ENCODE measurements at regions not wholly inside any gene's neighbourhood (a gene's known extent, or its start where the extent isn't known, plus 50 kb on each side); places are given as distances from the start of the nearest gene placed in this dataset.

GRCh38 chr4:77430847-77431246, 174.8 kb upstream of the CXCL13 start:
- H3K9me3 Mint-ChIP-seq: no peaks in the 10 kb centered on the region
- no peaks in the 10 kb centered on the region for H3K36me3 Mint-ChIP-seq (ENCODE audit: low read depth)
- CTCF ChIA-PET: interaction anchor here (1.0 to 4.4 kb wide), 5 partner anchors 11 to 170 kb away, joined by 3 to 17 read pairs (median 5); no protein-coding TSS in a partner anchor
- peaks cover 8% of the 10 kb centered on the region for H3K4me1 Mint-ChIP-seq (ENCODE audit: low read depth)
- DNase-seq (no peak), ATAC-seq (no peak)
- H3K27me3 Mint-ChIP-seq: no peaks in the 10 kb centered on the region
- H3K4me3 Mint-ChIP-seq: no peak overlapping the region
- no peak overlapping the region for H3K27ac Mint-ChIP-seq
- intact Hi-C loops (cut with micrococcal nuclease): no loop called here
- POLR2A ChIA-PET: no interaction called here
- TF ChIP-seq, protein P1, sequence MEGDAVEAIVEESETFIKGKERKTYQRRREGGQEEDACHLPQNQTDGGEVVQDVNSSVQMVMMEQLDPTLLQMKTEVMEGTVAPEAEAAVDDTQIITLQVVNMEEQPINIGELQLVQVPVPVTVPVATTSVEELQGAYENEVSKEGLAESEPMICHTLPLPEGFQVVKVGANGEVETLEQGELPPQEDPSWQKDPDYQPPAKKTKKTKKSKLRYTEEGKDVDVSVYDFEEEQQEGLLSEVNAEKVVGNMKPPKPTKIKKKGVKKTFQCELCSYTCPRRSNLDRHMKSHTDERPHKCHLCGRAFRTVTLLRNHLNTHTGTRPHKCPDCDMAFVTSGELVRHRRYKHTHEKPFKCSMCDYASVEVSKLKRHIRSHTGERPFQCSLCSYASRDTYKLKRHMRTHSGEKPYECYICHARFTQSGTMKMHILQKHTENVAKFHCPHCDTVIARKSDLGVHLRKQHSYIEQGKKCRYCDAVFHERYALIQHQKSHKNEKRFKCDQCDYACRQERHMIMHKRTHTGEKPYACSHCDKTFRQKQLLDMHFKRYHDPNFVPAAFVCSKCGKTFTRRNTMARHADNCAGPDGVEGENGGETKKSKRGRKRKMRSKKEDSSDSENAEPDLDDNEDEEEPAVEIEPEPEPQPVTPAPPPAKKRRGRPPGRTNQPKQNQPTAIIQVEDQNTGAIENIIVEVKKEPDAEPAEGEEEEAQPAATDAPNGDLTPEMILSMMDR (IDR thresholded peaks at IDR 0.05): no peak

DNA sequence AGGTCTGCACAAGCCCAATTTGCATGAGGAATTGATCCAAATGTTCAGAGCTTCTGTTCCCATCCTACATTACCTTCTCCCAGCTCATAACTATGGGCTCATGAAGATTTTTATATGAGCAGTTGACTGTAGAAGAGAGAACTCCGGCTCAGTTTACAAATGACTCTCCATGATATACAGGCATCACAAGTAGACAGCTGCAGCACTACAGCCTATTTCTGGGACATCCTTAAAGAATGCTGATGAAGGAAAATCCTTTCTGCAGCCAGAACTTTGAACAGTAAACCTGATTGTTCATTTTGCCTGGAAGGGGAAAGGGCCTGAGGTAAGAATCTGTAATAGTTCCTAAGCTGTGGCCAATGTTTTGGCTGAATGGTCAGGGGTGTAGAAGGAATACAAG, 174.1 kb upstream of the CXCL13 start:
- intact Hi-C loops (cut with micrococcal nuclease): no loop called here
- ChIA-PET CTCF (interaction anchor here (1.3 to 4.4 kb wide), 6 partner anchors 10 to 169 kb away, joined by 4 to 17 read pairs (median 6); no protein-coding TSS in a partner anchor), POLR2A (no interaction called here)
- DNase-seq (no peak), ATAC-seq (no peak)
- Mint-ChIP-seq H3K4me1 (ENCODE audit: low read depth) (peaks cover 9% of the 10 kb centered on the region), H3K27ac (no peak overlapping the region), H3K4me3 (no peak overlapping the region), H3K9me3 (no peaks in the 10 kb centered on the region), H3K36me3 (ENCODE audit: low read depth) (no peaks in the 10 kb centered on the region), H3K27me3 (no peaks in the 10 kb centered on the region)
- TF ChIP-seq, protein P1 (IDR thresholded peaks at IDR 0.05): no peak

DNA sequence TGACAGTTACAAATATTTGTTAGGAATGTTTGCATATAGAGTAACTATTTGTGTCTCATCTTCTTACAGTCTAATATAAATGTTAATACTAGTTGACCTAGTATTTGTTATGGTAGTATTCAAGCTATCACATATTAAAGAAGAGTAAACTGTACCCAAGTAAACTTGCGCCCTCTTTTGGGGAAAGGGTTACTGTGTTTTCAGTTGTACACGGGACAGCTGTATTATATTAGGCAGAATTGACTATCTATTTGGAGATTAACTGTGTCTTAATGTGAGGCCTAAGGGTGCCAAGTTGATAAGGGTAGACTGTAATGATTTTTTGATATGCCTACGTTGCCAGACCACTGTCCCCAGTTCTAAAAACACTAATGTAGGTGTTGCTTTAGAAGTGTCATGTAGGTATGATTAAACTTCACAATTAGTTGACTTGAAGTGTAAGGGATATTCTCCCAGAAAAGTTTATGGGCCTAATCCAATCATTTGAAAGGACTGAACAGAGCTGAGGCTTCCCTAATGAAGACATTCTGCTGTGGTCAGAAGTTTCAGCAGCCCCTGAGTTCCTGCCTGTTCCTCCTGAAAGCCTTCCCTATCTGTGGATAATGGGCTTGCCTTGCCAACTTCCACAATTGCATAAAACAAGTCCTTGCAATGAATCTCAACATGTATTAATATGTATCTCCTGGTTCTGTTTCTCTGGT, 172.8 kb upstream of the CXCL13 start:
- intact Hi-C loops (cut with micrococcal nuclease): loop anchor here (1.0 kb wide), 1 partner anchor 48 kb away; no protein-coding TSS in a partner anchor
- Mint-ChIP-seq H3K27me3 (no peaks in the 10 kb centered on the region), H3K36me3 (ENCODE audit: low read depth) (no peaks in the 10 kb centered on the region), H3K9me3 (no peaks in the 10 kb centered on the region), H3K27ac (no peak overlapping the region), H3K4me1 (ENCODE audit: low read depth) (peaks cover 11% of the 10 kb centered on the region), H3K4me3 (no peak overlapping the region)
- TF ChIP-seq, protein P1 (IDR thresholded peaks at IDR 0.05): no peak
- ATAC-seq (no peak), DNase-seq (no peak)
- ChIA-PET POLR2A (interaction anchor here (1.3 kb wide), 1 partner anchor 15 kb away, joined by 3 read pairs; no protein-coding TSS in a partner anchor), CTCF (interaction anchor here (0.6 to 4.4 kb wide), 20 partner anchors 9 to 187 kb away, joined by 3 to 17 read pairs (median 4); no protein-coding TSS in a partner anchor)

DNA sequence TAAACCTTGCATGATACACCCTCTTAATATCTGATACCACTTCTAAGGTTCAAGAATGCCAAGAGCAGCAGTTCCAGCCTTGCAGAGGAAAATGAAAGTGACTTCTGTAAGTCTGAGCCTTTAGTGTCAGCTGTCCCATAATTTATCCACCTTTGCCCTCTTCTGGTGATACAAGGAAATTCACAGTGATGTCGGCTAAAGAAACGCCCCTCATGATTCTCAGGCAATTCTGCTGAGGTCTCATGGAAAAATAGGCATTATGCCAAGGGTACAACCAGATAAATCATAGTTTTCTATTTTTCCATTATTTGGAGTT, 172.2 kb upstream of the CXCL13 start:
- intact Hi-C loops (cut with micrococcal nuclease): loop anchor here (1.0 kb wide), 1 partner anchor 48 kb away; no protein-coding TSS in a partner anchor
- Mint-ChIP-seq H3K27ac (no peak overlapping the region), H3K9me3 (no peaks in the 10 kb centered on the region), H3K4me1 (ENCODE audit: low read depth) (peaks cover 11% of the 10 kb centered on the region), H3K4me3 (no peak overlapping the region), H3K27me3 (no peaks in the 10 kb centered on the region), H3K36me3 (ENCODE audit: low read depth) (no peaks in the 10 kb centered on the region)
- TF ChIP-seq, protein P1 (IDR thresholded peaks at IDR 0.05): peak; percentile 67
- CTCF ChIA-PET: interaction anchor here (0.6 to 4.4 kb wide), 18 partner anchors 8 to 203 kb away, joined by 3 to 17 read pairs (median 4); no protein-coding TSS in a partner anchor
- POLR2A ChIA-PET: interaction anchor here (1.3 kb wide), 1 partner anchor 15 kb away, joined by 3 read pairs; no protein-coding TSS in a partner anchor
- ATAC-seq (peak; percentile 84), DNase-seq (peak; percentile 20)

All from activated CD8-positive, alpha-beta T cell treated with anti-CD3 and anti-CD28 coated beads for 36 hours (primary cell).